RWPE1 (cell line): ENCODE measurements at regions not wholly inside any gene's neighbourhood (a gene's known extent, or its start where the extent isn't known, plus 50 kb on each side); places are given as distances from the start of the nearest gene placed in this dataset.

Experiments used
- CTCF ChIA-PET: fragments of 350-600 bp; sonication (Branson Sonifier 250); formaldehyde crosslinking; extraction: SDS; loops from one replicate; lab custom pipeline; 2021; lab: Yijun Ruan, JAX
- POLR2A ChIA-PET: fragments of 400-600 bp; formaldehyde crosslinking; extraction: SDS; loops from one replicate; lab custom pipeline; 2020; ENCODE audit warnings: antibody characterized with exemption; ENCODE audit not compliant: low non-redundant PET; lab: Yijun Ruan, JAX
- DNase-seq: peaks from one replicate; pipeline ENCODE4 v3.0.0; 2012; ENCODE audit warnings: low spot score
- H3K27ac ChIP-seq: fragments of 450-650 bp; 2 replicates; pipeline ENCODE4 v1.5.1; 2017
- CTCF ChIP-seq: fragments of 450-650 bp; conservative IDR thresholded peaks from 2 replicates; pipeline ENCODE4 v1.5.1; 2017; ENCODE audit warnings: low read depth, mild to moderate bottlenecking

DNA sequence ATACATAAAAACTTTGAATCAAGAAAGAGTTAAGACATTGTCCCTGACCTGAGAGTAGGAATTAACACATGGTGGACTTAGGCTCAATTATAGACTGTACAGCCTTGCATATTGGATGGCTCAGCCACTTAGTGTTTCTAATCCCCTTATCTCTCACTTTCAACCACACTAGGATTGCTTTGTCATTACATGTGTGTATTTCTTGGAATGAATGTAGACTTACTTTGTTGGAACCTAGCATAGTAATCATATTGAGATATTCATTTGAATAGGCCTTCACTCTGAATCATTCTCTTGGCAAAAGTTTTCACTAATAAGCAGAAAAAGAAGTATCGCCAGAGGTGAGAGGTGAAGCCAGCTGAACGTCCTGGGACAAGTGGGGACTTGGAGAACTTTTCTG lies 1973.9 kb upstream of the FLRT2 start:
- no peak for TF ChIP-seq CTCF
- H3K27ac ChIP-seq: no peak overlapping the region
- no peak for DNase-seq
- CTCF ChIA-PET: no interaction called here
- POLR2A ChIA-PET: no interaction called here

DNA sequence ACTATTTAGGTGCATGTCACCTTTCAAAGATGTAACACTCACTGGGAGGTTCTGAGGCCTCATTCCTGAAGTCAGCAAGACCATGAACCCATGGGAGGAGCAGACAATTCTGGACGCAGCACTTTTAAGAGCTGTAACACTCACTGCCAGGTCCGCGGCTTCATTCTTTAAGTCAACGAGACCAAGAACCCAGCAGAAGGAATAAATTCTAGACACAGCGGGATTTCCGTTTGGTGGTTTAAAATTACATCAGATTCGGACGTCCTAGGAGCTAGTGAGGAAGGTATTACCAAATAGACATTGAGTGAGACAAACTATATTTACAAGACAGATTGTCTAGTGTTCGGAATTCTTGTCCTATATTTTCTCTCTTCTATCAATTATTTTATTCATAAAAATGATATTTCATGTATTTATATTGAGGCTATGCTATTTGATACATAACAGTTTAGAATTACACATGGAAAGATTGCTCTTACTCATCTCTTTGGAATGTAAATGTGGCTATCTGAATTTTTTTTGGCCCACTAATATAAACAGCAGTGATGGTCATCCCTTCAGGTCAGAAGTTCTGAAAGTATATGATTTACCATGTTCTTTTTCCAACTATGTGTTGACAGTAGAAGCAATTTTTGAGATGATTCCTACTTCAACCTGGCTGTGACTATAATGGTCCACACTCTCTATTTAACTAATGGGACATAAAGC lies 1973.0 kb upstream of the FLRT2 start:
- POLR2A ChIA-PET: no interaction called here
- no peak overlapping the region for H3K27ac ChIP-seq
- no peak for TF ChIP-seq CTCF
- CTCF ChIA-PET: no interaction called here
- no peak for DNase-seq

- POLR2A ChIA-PET: no interaction called here
- H3K27ac ChIP-seq: no peak overlapping the region
- TF ChIP-seq CTCF: no peak
- CTCF ChIA-PET: no interaction called here
- DNase-seq: no peak
These were observed 1971.0 kb upstream of the FLRT2 start for GRCh38 chr14:83558946-83559345.

- no peak for TF ChIP-seq CTCF
- no peak for DNase-seq
- CTCF ChIA-PET: no interaction called here
- H3K27ac ChIP-seq: no peak overlapping the region
- POLR2A ChIA-PET: no interaction called here
These were observed 1970.2 kb upstream of the FLRT2 start for GRCh38 chr14:83559721-83560120.

- ChIA-PET CTCF (no interaction called here), POLR2A (no interaction called here)
- no peak for TF ChIP-seq CTCF
- no peak for DNase-seq
- H3K27ac ChIP-seq: no peak overlapping the region
These were observed 1968.7 kb upstream of the FLRT2 start for GRCh38 chr14:83561261-83561660.

GRCh38 chr14:83566567-83566966 lies 1963.4 kb upstream of the FLRT2 start:
- no peak overlapping the region for H3K27ac ChIP-seq
- ChIA-PET CTCF (no interaction called here), POLR2A (no interaction called here)
- DNase-seq: no peak
- no peak for TF ChIP-seq CTCF

- no peak overlapping the region for H3K27ac ChIP-seq
- TF ChIP-seq CTCF: no peak
- POLR2A ChIA-PET: no interaction called here
- CTCF ChIA-PET: no interaction called here
- DNase-seq: no peak
These were observed 1961.8 kb upstream of the FLRT2 start for GRCh38 chr14:83568141-83568540.
